Renal cortical epithelial cell (primary cell): ENCODE measurements at regions not wholly inside any gene's neighbourhood (a gene's known extent, or its start where the extent isn't known, plus 50 kb on each side); places are given as distances from the start of the nearest gene placed in this dataset.

ENCODE experiments used
- DNase-seq: peaks from one replicate; pipeline ENCODE4 v3.0.0-alpha.2; 2011; ENCODE audit warnings: low read depth

DNA sequence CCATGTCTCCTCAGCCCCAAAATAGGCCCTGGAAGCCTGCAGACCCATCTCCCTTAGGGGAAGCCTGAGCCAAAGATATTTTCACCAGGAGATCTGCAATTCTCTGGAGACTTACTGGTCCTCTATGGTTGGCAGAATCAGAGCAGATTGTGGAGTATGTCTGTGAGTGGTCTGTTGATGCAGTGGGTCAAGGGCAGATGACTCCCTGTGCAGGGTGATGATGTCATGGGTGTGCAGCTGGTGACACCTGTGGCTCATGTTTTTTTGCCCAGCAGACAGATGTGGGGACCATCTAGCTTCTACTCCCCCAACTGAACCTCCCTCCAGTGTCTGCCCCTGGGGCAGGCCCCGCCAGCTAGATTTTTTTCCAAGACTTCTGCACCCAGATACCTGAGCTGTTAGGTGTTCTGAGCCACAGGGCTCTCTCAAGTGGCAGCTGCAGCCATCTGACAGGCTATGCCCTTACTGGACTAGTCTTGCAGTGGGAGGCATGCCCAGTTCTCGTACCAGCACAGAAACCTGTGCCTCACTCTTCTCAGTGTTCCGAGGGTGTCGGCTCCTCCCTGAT lies 558.7 kb upstream of the LRRTM1 start:
- no peak for DNase-seq

DNA sequence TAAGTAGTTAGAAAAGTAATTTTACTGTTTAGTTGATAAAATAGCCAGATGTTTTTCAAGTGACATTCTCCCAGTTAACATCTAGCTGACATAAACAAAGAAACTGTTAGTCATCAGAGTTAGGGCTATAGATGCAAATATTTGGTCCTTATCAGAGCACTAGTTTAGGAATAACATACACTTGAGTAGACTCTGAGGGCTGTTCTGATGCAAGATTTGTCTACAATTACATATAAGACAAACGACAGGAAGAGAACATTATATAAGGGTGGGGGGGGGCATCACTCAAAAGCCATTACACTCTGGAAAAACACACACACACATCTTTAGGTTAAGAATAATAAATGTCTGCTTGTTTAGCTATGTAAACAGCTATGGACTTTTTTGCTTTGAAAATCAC lies 554.4 kb upstream of the LRRTM1 start:
- DNase-seq = no peak

DNA sequence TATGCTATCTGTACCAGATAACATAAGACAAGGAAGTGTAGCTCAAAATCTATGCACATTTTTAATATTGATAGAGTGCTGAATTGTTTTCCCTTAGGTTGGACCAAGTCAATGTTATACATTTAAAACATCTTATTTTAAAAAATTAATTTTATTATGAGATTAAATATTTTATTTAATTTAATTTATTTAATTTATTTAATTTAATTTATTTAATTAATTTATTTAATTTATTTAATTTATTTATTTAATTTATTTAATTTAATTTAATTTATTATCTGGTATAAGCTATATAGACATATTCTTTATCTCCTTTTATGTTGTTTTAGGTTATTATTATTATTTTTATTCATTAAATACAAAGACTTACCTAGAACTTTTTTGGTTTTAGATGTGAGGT lies 551.7 kb upstream of the LRRTM1 start:
- DNase-seq = no peak

DNA sequence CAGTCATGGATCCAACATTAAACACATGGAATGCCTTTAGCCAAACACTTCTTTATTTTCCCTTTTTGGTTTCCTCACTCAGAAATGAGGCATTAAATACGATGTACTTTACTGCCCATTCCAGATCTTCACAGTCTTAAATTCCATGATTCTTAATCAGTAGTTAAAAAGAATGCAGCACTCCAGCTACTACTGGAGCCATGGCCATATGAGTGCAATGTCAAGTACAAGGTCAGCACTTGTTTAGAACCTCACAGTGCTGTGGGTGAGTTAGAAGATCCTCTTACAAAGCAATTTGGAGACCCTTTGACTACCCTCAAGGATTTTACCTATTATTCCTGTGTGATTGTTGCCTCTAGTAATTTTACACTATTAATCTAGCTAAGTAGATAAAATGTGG lies 550.3 kb upstream of the LRRTM1 start:
- DNase-seq = peak; percentile 25

DNA sequence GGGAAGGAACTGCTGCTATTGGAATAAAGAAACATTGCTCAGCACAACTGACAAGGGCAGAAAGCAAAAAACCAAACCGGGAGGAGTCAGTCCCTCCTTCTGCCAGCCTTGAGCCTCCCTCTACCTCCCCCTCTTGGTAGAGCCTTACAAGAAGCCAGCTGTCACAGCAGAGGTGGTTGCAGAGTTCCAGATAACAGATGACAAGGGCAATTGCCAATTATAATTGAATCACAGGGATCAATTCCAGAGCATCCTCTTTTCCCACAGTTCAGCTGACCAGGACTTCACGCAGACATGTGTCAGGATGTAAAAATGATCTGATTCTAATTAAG lies 548.2 kb upstream of the LRRTM1 start:
- DNase-seq = no peak

DNA sequence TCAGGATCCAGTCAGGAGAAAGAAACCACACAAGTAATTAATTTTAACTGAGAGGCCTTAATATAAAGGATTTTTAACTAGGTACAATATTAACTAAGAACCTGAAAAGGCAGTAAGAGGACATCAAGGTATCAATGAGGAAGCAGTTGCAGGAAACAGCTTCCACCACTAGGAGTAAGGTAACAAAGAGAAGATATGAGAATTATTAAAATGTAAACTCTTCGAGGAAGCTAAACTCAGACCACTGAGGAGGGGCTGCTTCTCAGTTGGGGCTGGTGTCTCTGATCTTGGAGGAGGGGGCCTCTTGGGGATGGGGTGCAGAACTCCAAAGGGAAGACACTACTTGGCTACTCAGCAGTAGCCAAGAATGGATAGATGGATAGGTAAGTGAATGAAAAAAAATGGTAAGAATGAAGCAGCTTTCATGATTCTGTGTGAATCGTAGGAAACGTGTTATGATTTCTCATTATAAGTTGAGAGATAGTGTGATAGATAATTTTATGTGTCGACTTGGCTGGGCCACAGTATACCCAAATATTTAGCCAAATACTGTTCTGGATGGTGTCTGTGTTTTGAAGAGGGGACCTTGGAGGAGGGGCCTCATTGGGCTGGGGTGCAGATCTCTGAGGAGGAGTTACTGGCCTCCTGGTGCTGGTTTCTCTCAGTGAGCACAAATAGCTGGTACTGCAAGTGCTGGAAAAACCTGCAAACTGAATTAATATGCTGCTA lies 547.7 kb upstream of the LRRTM1 start:
- DNase-seq = no peak

DNA sequence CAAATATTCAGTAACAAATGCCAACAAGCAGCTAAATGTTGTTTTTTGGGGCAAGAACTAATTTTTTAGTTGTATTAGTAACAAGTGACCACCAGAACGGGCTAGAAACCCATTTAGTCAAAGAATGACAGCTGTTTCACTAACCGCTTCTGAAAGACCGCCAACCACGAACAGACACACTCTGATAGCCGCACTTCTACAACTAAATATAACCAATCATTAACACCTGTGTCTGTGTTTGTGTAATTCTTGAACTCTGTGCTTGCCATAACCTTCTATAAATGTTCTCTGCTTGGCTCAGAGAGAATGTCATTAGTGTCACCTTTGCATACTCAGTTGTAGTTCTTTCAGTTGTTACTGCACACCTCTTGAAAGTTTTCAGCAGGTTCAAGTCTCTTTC lies 526.3 kb upstream of the LRRTM1 start:
- DNase-seq = no peak

DNA sequence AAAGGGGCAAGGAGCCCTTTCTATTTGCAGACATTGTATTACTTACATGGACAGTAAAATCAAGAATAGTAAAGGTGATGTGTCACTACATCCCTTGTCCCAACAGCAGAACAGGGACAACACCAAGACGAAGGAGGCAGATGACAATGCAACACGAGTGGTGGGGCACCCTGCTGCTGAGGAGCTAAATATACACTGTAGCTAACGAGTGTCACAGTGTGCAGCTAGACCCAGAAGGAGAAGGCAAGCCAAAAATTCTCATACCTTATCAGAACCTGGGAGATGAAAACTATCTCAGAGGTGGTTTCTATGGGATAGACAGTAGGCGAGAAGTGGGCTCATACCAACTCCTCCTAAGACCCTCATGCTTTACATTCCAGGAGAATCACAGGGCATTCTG lies 518.4 kb upstream of the LRRTM1 start:
- DNase-seq = no peak

DNA sequence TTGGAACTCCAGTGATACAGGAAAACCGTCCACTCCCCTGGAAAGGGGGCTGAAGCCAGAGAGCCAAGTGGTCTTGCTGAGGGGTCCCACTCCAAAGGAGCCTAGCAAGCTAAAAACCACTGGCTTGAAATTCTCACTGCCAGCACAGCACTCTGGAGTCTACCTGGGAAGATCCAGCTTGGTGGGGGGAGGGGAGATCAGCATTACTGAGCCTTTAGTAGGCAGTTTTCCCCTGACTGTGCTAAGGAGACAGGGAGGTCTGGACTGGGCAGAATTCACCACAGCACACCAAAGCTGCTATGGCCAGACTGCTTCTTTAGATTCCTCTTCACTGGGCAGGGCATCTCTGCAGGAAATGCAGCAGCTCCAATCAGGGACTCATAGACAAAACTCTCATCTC lies 510.7 kb upstream of the LRRTM1 start:
- DNase-seq = no peak

DNA sequence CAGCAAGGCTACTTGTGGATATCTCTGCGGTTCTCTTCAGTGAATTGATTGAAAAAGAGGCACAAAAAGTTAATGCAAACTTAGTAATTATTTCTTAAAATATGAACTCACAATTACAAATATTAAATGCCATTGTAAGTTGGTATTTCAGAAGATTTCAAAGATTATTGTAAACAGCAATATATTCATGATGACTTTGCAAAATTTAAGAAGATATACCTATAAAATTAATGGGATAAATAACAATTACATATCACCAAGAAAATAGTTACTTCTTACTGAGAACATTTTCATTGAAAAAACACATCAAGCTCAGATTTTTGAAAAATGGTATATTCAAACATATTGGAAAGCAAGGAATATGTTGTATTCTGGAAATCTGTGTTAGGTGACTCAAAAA lies 482.0 kb upstream of the LRRTM1 start:
- no peak for DNase-seq

DNA sequence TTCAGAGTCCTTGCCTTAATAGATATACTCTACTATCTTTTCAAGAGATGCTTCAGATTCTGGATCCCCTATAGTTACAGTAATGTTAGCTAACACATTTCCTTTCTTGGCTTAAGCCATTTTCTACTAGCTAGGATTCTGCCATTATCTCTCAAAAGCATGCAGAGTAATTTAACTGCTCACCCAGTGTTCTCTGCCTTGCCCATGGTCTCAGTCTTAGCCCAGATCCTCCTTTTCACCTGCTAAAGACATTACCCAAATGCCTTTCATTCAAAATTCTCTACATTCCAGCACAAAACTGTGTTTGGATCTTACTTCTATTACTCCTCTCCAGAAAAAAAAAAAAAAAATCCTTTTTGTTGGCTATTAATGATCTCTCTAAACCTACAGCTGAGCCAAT lies 474.2 kb upstream of the LRRTM1 start:
- no peak for DNase-seq

DNA sequence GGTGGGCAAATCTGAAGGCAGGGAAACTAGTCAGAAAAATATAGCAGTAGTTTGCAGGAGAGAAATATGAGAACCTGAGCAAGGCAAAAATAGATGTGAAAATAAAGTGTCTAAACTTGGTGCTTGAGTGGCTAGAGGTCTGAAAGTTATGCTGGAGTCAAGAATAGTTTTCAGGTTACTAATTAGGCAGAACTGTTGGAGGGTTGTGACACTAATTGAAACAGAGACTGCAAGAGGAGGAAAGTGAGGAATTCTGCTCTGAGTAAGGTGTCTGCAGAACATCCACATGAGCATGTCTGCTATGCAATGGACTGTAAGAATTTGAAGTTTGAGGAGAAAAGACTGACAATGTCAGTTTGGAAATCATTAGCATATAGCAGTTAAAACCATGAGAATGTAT lies 444.0 kb upstream of the LRRTM1 start:
- peak; percentile 3 for DNase-seq

DNA sequence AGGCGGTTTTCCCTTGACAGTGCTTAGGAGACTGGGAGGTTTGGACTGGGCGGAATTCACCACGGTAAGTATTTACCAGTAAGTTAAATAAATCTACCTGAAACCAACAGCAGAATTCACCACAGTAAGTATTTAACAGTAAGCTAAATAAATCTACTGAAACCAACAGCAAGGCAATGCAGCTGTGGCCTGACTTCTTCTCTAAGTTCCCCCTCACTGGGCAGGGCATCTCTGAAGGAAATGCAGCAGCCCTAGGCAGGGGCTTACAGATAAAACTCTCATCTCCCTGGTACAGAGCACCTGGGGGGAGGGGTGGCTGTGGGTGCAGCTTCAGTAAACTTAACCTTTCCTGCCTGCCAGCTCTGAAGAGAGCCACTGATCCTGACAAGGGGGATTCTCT lies 432.5 kb upstream of the LRRTM1 start:
- DNase-seq = no peak

DNA sequence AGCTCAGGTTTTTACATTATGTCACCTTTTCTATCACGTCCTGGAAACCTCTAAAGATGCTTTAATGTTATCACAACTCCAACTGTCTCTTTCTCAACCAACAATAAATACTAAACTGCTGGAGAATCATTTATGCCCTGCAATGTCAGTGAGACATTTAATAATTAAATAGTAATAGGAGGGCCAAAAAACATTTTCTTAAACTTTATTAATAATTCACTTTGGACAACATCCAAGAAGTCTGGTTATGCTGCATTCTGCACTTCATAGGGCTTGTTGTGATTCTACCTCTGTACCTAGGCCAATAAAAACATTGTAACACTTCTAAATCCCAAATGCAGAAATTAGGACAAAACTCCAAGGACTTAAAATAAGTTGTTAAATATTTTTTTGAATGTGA lies 420.4 kb upstream of the LRRTM1 start:
- DNase-seq = peak; percentile 24

DNA sequence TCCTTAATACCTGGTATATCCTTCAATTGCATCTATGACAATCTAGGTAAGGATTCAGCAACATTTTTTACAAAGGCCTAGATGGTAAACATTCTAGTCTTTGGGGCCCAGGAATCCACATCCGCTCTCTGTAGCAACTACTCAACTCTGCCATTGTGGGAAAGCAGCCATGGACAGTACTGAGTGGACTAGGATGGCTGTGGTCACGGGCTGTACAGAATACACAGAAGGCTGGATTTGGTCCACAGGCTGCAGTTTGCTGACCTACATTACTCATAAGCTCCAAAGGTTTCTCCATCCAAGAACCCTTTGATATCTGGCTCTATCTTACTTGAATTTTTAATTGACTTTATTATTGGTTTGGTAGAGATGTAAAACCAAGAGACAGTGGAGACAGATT lies 418.3 kb upstream of the LRRTM1 start:
- DNase-seq = no peak

DNA sequence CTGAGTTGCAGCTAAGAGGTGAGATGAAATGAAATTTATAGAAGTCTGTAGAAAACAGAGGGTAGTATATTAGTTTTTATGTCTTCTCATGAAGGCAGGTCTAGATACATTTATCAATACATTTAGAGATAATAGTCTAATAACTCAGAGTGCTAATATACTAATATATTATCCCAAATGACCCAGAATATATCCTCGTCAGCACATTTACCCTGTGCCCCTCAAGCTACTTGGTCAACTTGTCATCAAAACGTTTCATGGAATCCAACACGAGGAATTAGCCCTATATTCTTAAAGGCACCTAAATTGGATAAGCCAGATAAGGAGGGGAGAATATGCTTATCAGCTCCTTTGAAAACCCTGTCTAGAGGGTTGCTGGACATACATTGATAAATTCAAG lies 415.1 kb upstream of the LRRTM1 start:
- no peak for DNase-seq

DNA sequence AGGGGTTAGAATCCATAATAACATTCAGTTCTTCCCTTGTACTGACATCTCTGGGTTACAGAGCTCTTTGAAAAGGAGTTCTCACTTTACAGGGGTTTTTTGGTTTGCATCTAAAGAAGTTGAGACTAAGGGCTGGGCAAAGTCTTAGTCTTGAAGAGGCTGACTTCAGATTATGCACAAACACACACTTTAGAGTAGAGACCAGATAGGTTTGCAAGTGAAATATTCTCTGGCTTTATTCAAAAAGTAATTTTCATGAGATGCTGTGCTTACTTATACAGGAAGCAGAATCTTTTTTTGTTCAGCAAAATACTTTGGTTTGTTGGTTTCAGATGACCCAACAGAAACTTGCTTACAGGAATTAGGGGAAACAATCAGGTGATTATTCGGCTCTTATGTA lies 410.9 kb upstream of the LRRTM1 start:
- no peak for DNase-seq

DNA sequence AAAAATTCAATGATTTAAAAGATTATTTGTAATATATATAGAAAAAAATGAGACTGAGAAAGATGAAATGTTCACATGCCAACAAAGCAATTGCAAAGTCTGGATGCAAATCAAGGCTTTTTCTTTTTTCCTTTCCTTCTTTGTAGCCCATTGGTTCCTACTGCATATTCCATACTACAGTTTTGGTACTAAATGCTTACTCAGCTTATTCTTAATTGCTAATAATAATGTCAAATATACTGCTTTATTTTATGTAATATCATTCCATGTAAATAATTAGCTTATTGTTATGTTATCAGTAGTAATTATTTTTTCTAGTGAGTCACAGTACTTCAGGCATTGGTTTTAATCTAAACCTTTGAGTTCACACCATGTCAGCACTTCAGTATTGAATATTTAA lies 407.4 kb upstream of the LRRTM1 start:
- DNase-seq = no peak

DNA sequence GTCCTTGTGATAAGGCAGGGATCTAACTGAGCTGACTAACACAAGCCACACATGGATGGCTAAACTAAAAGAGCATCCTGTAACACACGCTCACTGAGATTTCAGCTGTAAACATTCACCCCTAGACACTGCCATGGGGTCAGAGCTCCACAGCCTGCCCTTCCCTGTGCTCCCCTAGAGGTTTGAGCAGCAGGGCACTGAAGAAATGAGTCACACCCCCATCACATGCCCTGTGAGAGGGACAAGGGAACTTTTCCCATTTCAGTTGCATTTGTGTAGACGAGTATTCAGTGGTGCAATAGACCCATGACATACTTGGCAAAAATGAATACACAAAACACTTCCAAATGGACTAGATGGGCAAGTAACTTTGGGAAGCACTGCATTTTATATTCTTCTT lies 402.4 kb upstream of the LRRTM1 start:
- DNase-seq = no peak

DNA sequence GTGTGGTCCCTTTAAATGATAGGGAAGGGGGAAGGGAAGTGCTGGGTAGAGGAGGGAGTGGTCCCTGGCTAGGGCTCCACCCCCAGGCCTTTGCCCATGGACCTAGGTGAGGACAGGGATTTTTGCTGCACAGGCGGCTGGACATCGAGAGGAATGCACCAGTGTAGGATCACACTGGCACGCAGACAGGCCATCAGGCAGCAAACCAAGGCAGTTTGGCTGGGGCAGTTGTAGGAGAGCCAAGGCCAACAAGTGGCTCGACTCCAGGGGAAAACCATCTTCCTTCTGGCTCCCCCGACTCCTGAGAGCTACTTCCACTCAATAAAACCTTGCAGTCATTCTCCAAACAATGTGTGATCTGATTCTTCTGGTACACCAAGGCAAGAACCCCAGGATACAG lies 402.0 kb upstream of the LRRTM1 start:
- DNase-seq = no peak

DNA sequence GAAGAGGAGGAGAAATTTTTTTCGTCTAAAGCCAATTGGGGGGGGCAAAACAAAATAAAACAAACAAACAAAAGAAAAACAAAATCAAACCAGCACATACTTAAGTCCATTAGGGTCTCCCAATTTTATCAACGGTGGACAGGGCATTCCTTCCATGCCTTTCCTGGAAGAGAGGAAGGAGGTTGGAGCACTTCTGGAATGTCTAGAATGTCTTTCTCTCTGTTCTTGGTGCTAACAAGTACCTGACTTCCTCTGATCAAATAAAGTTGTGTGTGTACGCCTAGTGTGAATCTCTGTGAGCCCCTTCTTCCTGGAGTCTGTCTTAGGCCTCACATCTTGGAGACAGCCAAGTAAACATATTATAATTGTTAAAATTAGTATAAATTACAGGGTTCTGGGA lies 399.0 kb upstream of the LRRTM1 start:
- no peak for DNase-seq

DNA sequence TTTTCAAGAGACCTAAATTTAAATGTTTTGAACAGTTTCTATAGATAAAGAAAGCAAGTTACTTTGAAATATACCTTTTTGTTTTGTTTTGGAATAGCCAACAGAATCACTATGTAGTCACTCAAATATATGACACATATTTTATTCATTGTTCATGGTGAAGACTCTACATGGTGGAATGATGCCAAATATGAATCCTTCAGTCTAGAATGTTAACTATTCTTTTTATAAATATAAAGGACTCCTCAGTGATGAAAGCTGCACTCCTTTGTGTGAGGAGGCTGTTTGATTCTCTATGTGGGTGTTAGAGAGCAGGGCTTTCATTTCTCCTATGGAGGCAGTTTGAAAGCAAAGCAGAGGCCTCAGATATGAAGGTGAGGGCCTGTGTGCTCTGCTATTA lies 396.4 kb upstream of the LRRTM1 start:
- no peak for DNase-seq
